PFSK-1 (cell line): ENCODE measurements at regions not wholly inside any gene's neighbourhood (a gene's known extent, or its start where the extent isn't known, plus 50 kb on each side); places are given as distances from the start of the nearest gene placed in this dataset.

Experiments used
- FOXP2 ChIP-seq: optimal IDR thresholded peaks from 2 replicates; pipeline ENCODE3; 2011; ENCODE audit warnings: borderline replicate concordance, control low read depth, inconsistent platforms; ENCODE audit not compliant: insufficient read depth; ENCODE audit errors: extremely low read length, extremely low read depth
- POLR2AphosphoS5 ChIP-seq: IDR thresholded peaks from 2 replicates; pipeline ENCODE4 v1.6.1; 2012; ENCODE audit warnings: low read depth, mild to moderate bottlenecking, control low read depth, low read length, moderate library complexity
- SIN3A ChIP-seq: IDR thresholded peaks from 2 replicates; pipeline ENCODE4 v1.6.1; 2012; ENCODE audit warnings: mild to moderate bottlenecking, low read length, moderate library complexity, borderline replicate concordance; ENCODE audit not compliant: insufficient read depth
- TAF1 ChIP-seq: IDR thresholded peaks from 2 replicates; pipeline ENCODE4 v1.6.1; 2012; ENCODE audit warnings: low read length, control low read depth, borderline replicate concordance; ENCODE audit not compliant: insufficient read depth
- TF ChIP-seq, protein P1 (sequence below), 2 experiments: IDR thresholded peaks; 2 replicates each; pipeline versions ENCODE4 v1.6.1 to v1.8.0; 2011 to 2012; ENCODE audit warnings: low read depth in 2 of 2, low read length in 2 of 2, control low read depth in 1 of 2, inconsistent platforms in 1 of 2, mild to moderate bottlenecking in 1 of 2, moderate library complexity in 1 of 2; ENCODE audit not compliant: insufficient read depth in 1 of 2

DNA sequence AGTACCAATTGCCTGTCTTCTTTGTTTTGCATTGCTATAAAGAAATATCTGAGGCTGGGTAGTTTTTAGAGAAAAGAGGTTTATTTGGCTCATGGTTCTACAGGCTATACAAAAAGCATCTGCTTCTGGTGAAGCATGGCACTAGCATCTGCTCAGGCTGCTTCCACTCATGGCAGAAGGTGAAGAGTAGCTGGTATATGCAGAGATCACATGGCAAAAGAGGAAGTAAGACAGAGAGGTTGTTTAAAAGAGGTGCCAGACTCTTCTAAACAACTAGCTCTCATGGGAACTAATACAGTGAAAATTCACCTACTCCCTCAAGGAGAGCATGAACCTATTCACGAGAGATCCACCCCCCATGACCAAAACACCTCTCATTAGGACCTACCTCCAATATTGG, 56.7 kb upstream of the GUCA2B start:
- TF ChIP-seq TAF1: no peak
- TF ChIP-seq SIN3A: no peak
- TF ChIP-seq FOXP2: no peak
- TF ChIP-seq POLR2AphosphoS5: no peak
- TF ChIP-seq, protein P1, sequence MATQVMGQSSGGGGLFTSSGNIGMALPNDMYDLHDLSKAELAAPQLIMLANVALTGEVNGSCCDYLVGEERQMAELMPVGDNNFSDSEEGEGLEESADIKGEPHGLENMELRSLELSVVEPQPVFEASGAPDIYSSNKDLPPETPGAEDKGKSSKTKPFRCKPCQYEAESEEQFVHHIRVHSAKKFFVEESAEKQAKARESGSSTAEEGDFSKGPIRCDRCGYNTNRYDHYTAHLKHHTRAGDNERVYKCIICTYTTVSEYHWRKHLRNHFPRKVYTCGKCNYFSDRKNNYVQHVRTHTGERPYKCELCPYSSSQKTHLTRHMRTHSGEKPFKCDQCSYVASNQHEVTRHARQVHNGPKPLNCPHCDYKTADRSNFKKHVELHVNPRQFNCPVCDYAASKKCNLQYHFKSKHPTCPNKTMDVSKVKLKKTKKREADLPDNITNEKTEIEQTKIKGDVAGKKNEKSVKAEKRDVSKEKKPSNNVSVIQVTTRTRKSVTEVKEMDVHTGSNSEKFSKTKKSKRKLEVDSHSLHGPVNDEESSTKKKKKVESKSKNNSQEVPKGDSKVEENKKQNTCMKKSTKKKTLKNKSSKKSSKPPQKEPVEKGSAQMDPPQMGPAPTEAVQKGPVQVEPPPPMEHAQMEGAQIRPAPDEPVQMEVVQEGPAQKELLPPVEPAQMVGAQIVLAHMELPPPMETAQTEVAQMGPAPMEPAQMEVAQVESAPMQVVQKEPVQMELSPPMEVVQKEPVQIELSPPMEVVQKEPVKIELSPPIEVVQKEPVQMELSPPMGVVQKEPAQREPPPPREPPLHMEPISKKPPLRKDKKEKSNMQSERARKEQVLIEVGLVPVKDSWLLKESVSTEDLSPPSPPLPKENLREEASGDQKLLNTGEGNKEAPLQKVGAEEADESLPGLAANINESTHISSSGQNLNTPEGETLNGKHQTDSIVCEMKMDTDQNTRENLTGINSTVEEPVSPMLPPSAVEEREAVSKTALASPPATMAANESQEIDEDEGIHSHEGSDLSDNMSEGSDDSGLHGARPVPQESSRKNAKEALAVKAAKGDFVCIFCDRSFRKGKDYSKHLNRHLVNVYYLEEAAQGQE (IDR thresholded peaks at IDR 0.05; ENCODE audit: insufficient read depth in 1 of 2, low read depth in 2 of 2, low read length in 2 of 2): no peak

DNA sequence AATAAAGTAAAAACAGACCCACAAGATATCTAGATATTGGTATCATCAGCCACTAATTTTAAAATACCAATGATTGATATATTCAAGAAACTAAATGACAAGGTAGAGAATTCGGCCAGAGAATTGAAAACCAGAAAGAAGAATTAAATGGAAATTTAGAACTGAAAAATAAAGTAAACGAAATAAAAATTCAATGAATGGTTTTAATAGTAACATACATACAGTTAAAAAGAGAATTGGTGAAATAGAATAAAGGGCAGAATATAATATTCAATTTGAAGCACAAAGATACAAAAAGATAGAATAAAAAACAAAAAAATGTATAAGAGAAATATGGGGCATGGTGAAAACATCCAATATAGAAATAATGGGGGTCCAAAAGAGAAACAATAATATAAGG, 64.0 kb upstream of the GUCA2B start:
- no peak for TF ChIP-seq POLR2AphosphoS5
- TF ChIP-seq TAF1: no peak
- TF ChIP-seq, protein P1 (IDR thresholded peaks at IDR 0.05; ENCODE audit: insufficient read depth in 1 of 2, low read depth in 2 of 2, low read length in 2 of 2): no peak
- no peak for TF ChIP-seq FOXP2
- no peak for TF ChIP-seq SIN3A

DNA sequence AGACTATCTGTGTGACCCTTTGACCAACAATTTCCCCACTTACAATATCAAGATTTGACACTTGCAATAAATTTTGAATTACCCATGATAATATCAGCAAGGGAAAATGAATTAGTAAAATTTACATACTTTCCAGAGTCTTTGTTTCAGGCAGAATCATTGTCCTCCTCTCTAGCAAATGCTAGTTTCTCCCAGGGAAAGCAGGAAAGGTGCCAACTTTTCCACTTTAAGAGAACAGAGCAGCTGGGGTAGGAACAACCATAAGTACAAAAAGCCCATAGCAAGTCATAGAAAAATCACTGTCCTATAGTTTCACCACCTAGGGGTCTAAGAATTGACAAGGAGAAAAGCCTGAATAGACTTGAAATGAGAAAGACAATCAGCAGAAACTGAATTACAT, 67.1 kb upstream of the GUCA2B start:
- TF ChIP-seq, protein P1 (IDR thresholded peaks at IDR 0.05; ENCODE audit: insufficient read depth in 1 of 2, low read depth in 2 of 2, low read length in 2 of 2): no peak
- no peak for TF ChIP-seq POLR2AphosphoS5
- no peak for TF ChIP-seq FOXP2
- no peak for TF ChIP-seq SIN3A
- TF ChIP-seq TAF1: no peak

DNA sequence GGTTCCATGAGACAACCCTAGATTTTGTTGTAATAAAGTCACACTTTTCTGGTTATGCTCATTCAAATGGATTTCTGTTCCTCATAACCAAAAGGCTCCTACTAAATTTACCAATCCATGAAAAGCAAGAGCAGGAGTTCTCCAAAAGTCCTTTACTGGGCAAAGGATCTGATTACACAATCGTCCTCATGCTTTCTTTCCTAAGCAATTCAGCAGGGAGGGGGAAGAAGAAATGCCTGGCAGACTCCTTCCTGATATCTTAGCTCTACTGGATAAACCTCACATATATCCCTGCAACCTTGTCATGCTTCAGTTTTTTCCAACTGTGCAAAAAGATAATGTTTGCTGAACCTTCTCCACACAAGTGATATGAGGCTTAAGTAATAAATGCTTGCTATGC, 67.6 kb upstream of the GUCA2B start:
- TF ChIP-seq TAF1: no peak
- TF ChIP-seq FOXP2: no peak

DNA sequence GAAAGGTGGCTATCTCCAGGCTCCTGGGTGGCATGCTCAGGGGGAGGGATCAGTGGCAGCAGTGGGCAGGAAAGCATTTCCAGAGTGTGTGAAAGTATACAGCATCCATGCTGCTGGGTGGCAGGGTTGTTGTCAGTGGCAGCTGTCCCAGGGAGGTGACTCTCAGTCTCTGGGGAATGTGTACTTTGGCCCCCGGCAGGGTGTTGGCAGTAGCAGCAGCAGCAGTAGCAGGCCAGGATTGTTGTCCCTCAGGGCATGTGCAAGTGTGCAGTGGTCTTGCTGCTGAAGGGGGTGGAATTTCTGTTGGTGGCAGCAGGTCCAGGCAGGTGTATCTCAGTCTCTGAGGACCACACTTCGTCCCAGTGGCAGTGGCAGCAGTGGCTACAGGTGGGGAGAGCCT, 71.7 kb upstream of the GUCA2B start:
- TF ChIP-seq TAF1: no peak
- TF ChIP-seq POLR2AphosphoS5: no peak
- TF ChIP-seq, protein P1 (IDR thresholded peaks at IDR 0.05; ENCODE audit: insufficient read depth in 1 of 2, low read depth in 2 of 2, low read length in 2 of 2): no peak
- no peak for TF ChIP-seq SIN3A
- no peak for TF ChIP-seq FOXP2

DNA sequence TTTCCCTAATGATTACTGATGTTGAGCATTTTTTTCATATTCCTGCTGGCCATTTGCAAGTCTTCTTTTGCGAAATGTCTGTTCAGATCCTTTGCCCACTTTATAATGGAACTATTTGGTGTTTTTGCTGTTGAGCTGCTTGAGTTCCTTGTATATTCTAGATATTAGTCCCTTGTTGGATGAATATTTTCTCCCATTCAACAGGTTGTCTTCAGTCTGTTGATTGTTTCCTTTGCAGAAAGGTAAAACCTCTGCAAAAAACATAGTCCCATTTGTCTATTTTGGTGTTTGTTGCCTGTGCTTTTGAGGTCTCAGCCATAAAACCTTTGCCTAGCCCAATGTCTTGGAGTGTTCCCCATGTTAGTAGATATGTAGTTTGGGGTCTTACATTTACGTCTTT, 78.0 kb upstream of the GUCA2B start:
- TF ChIP-seq TAF1: no peak
- no peak for TF ChIP-seq SIN3A
- no peak for TF ChIP-seq FOXP2
- TF ChIP-seq, protein P1 (IDR thresholded peaks at IDR 0.05; ENCODE audit: insufficient read depth in 1 of 2, low read depth in 2 of 2, low read length in 2 of 2): no peak
- TF ChIP-seq POLR2AphosphoS5: no peak
